GM18861 (cell line): ENCODE measurements at regions not wholly inside any gene's neighbourhood (a gene's known extent, or its start where the extent isn't known, plus 50 kb on each side); places are given as distances from the start of the nearest gene placed in this dataset.
"Not testable (repeated sequence)": the region's sequence is repeated elsewhere in the genome, so short reads cannot be mapped to it uniquely, and the experiment has no call there.

Source experiments
- ATAC-seq: cut with Tn5 transposase; IDR thresholded peaks from one replicate; pipeline ENCODE4 v1.9.1; 2021; ENCODE audit not compliant: unreplicated experiment

DNA sequence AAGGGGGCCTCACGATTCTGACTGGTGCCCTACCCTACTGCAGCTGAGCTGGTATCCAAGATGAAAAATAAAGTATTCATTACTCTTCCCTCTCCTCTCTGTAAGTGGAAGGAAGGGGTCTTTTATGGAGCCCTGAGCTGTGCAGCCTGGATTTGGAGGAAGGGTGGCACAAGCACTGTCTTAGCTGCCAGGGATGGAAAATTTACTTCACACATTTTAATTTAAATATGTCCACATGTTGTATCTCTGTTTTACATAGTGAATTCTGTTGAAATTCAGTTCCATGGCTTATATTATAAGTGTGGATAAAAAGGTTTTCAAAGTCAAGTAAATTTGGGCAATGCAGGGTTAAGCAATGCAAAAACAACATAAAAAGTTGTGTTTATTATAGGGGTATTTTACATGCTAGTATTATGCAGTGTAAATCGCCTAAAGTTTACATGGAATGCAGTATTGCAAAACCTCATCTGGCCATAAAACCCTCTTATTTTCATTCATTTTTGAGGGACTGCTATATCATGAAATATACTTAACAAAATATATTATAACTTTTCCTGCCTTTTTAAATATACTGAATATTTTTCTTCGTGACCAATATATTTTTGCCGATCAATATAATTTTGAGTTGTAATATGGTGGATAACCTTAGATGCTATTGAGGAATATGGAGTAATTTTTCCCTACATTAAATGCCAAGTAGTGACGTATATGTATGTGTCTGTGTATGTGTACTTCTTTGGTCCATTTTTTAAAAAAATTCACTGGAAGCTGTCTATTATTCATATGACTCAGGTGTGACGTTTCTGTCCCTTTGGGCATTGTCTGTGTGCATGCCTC is 333.9 kb upstream of the CYRIA start:
- no peak for ATAC-seq

- no peak for ATAC-seq
Observed at GRCh38 chr2:16978301-16978700, 312.7 kb upstream of the CYRIA start.

- ATAC-seq, result no peak
Observed at GRCh38 chr2:16974688-16975087, 309.1 kb upstream of the CYRIA start.

- ATAC-seq, result no peak
Observed at GRCh38 chr2:16973586-16974286, 308.1 kb upstream of the CYRIA start.

DNA sequence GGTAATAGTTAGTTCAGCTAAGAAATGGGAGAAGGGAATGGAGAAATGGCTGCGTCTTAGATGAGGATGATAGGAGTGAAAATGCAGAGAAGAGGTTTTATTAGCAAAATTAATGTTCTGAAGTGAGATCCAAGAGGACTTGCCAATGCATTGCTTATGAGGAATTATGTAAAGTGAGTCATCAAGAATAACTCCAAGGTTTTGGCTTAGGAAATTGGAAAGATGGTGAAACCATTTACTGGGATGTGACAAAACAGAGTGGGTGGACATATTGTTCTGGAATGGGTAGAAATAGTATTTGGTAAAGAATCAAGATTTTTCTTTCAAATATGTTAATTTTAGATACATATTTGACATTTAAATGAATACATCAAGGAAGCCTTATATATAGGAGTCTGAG is 306.6 kb upstream of the CYRIA start:
- ATAC-seq, result no peak

DNA sequence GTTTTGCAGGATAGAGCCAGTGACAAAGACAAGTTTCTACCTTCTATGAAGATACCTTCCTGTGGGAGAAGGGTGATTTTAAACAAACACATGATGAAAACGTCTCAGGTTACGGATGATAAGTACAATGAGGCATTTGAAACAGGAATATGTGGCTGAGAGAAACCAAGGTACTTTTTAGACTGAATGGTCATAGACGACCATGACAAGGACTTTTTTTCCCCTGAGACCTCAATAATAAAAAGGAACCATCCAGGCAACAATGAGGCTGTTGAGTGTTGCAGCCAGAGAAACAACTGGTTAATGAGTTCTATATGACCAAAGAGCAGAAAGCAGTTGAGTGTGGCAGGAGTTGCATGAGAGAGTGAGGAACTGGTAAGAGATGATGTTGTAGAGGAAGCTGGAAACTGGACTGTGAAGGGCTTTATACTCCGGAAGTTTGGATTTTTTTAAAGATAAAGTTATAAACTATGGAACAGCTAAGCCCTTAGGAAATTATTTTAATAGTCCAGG is 306.1 kb upstream of the CYRIA start:
- no peak for ATAC-seq

DNA sequence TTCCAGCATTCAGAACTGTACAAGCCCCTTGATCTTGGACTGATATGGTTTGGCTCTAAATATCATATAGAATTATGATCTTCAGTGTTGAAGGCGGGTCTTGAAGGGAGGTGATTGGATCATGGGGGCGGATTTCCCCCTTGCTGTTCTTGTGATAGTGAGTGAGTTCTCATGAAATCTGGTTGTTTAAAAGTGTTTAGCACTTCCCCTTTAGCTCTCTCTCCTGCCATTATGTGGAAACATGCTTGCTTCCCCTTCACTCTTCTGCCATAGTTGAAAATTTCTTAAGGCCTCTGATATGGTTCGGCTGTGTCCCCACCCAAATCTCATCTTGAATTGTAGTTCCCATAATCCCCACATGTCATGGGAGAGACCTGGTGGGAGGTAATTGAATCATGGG is 305.3 kb upstream of the CYRIA start:
- not testable (repeated sequence) for ATAC-seq

- ATAC-seq, result no peak
Observed at GRCh38 chr2:16962505-16962904, 296.9 kb upstream of the CYRIA start.

GRCh38 chr2:16960579-16960978 is 294.9 kb upstream of the CYRIA start:
- no peak for ATAC-seq

- no peak for ATAC-seq
Observed at GRCh38 chr2:16958266-16958665, 292.6 kb upstream of the CYRIA start.

DNA sequence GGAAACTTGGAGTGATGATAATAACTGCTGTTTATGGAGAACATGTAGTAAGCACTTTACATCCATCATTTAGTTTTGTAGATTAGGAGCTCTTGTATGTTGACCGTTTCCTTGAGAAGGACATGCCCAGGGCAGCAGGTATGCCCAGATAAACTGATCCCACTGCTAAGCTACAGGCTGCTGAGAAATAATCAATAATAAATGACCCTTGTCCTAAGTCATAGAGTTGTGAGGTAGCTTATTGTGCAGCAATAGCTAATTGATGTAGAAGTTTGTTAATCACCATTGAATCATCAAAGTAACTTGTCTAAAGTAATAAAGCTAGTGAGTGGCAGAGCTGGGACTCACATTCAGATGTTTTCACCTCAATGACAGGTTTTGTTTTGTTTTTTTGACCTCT is 287.2 kb upstream of the CYRIA start:
- no peak for ATAC-seq

DNA sequence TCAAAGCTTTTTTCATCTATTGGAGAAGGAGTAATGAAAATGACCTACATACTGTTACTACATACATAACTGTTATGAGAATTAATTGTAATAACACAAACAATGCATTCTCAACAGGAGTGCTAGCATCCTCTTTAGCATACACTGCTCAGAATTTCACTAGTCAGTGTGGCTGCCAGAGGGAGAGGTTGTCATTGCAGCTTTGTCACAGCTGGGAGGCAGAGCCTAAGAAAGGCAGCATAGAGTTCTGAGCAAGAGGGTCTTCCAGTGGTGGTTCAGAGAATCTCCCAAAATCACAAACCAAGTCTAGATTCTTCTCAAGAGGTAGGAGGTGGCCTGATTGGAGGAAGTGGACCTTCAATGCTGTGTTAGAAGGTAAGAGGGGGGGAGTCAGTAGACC is 286.7 kb upstream of the CYRIA start:
- no peak for ATAC-seq

GRCh38 chr2:16950436-16950835 is 284.8 kb upstream of the CYRIA start:
- no peak for ATAC-seq

DNA sequence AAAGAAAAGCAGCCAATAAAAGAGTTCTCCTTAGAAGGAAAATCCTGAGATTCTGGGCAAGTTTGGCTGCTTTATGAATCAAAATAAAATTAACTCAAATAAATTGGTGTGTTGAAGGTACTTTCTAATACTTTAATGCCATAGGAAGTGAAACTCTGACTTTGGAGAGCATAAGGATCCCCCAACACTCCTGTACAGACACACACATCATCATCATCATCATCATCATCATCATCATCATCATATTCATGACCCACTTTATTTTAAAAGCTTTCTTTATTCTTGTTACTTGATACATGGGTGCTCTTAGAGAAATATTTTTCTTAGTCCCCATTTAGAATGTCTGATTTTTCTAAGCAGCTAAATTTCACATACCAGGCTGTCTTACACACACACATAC is 283.1 kb upstream of the CYRIA start:
- ATAC-seq, result no peak

GRCh38 chr2:16948053-16948452 is 282.4 kb upstream of the CYRIA start:
- ATAC-seq, result no peak

GRCh38 chr2:16943279-16943958 is 277.8 kb upstream of the CYRIA start:
- ATAC-seq, result no peak

GRCh38 chr2:16940214-16940613 is 274.6 kb upstream of the CYRIA start:
- ATAC-seq, result no peak

DNA sequence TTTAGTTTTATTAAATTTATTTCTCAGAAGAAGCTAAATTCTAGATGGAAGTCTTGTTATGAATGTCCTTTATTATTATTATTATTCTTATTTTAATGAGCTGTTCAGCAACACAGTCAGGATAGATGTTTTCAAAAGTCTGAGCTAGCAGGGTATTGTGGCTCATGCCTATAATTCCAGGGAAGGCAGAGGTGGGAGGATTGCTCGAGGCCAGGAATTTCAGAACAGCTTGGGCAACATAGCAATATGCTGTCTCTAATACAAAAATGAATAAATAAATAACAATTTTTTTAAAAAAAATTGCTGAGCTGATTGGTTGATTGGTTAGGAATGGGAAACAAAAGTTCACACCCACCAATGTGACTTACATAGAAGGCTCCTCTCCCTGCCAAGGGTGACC is 274.1 kb upstream of the CYRIA start:
- no peak for ATAC-seq

DNA sequence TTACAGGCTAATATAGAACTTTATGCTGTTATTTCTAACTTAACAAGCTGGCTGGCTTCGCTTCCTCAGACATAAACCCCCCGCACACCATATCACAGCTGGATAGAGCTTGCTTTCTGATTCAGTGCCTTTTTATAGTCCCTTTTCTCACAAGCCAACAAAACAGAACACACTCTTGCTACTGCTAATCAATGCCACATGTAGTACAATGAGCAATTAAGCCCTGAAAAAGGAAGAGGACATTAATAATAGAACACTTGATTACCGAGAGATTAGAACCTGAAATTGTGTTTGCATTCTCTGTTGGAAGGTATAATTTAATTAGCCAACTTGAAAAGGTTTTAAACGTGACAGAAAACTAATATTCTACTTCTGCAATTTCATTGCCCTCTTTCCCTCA is 267.7 kb upstream of the CYRIA start:
- no peak for ATAC-seq

DNA sequence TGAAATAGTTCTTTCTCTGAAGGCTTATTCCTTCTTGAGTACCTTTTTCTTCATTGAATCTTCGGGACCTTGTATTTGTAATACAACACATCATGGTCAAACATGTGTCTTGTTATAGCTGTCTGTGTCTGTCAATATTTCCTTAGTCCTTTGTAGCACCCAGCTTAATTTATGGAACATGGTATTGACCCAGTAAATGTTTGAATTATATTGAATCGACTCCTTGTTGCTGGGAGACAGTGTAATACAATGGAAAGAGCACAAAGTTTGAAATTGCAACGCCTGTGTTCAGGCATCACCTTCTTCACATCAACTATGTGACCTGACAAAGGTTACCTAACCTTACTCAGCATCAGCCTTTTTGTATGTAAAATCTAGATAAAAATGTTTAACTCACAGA is 267.2 kb upstream of the CYRIA start:
- no peak for ATAC-seq

DNA sequence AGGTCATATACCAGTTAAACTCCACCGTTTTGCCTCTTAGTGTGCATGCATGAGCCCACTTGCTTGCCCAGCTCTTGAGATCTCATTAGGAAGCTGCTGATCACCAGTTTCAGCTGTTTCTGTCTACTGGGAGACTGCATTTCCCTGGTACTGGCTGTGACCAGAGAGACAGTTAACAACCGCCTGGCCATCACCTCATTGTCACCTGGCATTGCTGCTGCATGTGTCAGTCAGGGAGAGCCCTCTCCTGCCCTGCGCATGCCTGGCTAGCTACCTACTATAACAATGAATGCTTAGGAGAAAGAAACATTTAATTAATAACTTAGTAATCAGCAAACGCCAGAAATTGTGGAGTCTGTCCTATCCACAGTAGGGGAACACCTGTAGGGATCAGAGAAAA is 265.8 kb upstream of the CYRIA start:
- ATAC-seq, result no peak

- no peak for ATAC-seq
Observed at GRCh38 chr2:16927398-16927797, 261.8 kb upstream of the CYRIA start.
